Activated CD4-positive, alpha-beta T cell treated with anti-CD3 and anti-CD28 coated beads, Interleukin-2, amount 10 ng/mL, durations not matched to agents 24 days and 14 days (primary cell): ENCODE measurements at regions not wholly inside any gene's neighbourhood (a gene's known extent, or its start where the extent isn't known, plus 50 kb on each side); places are given as distances from the start of the nearest gene placed in this dataset.
"Not testable (repeated sequence)": the region's sequence is repeated elsewhere in the genome, so short reads cannot be mapped to it uniquely, and the experiment has no call there.

Experiments used
- DNase-seq: peaks from one replicate; pipeline ENCODE4 v3.0.0; 2022
- H3K27ac Mint-ChIP-seq: one replicate; pipeline ENCODE4 v1.8.0; 2022; ENCODE audit warnings: mild to moderate bottlenecking, mixed read lengths
- H3K27me3 Mint-ChIP-seq: one replicate; pipeline ENCODE4 v1.8.0; 2022; ENCODE audit warnings: mixed read lengths
- H3K36me3 Mint-ChIP-seq: one replicate; pipeline ENCODE4 v1.8.0; 2022; ENCODE audit warnings: low read depth, mild to moderate bottlenecking, mixed read lengths
- H3K4me1 Mint-ChIP-seq: one replicate; pipeline ENCODE4 v1.8.0; 2021; ENCODE audit warnings: mixed read lengths
- H3K4me3 Mint-ChIP-seq: one replicate; pipeline ENCODE4 v1.8.0; 2022; ENCODE audit warnings: mild to moderate bottlenecking, moderate library complexity, mixed read lengths
- H3K9me3 Mint-ChIP-seq: one replicate; pipeline ENCODE4 v1.8.0; 2021; ENCODE audit warnings: mixed read lengths
- intact Hi-C: fragments of 100-400 bp; cut with micrococcal nuclease; formaldehyde crosslinking; loops from one replicate; pipeline ENCODE4 v1.15.1; 2023

DNA sequence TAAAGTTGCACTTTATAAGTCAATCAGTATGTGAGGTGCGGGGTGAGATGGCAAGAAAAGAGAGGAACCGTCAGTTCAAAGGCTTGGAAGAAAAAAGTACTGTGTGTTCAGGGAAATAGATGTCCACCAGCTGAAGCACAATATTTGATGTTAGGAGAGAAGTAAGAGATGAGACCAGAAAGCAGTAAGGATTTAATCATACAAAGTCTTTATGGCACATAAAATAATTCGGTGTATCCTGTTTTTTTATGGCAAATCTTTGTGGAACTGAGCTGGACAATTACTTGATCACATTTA lies 197.2 kb downstream of the FAXC start:
- H3K9me3 Mint-ChIP-seq: no peaks in the 10 kb centered on the region

DNA sequence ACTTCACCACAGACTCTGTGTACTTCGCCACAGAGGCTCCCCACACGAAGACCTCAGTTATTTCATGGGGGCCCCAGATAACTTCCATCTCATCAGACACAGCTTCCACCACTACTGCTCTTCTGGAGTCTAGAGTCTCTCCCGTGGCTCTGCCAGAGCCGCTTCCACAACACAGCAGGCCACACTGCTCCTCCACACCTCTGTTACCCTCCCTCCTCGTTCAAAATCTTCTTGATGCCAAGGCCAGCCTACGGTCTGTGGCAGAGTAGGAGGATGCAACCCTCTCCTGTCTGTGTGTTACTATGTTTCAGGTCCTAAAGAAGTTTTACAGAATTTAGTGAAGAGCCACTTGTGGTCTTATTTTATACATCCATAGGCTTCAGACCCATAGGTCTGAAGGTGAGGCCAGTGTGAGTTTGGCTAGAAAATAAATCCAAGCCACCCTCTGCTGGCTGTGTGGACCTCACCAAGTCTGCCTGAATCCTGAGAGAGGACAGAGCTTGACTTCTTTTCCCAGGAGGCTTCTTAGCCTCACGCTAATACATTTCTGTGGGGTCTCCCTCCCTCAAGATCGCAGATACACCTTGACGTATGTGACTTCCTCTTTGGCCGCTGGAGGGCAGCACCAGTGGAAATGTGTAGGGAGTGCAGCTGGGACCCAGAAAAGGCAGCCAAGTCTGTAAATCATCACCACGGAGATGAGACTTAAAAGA lies 197.7 kb downstream of the FAXC start:
- Mint-ChIP-seq H3K27me3 (peaks cover 3% of the 10 kb centered on the region), H3K36me3 (no peaks in the 10 kb centered on the region), H3K9me3 (no peaks in the 10 kb centered on the region), H3K4me3 (no peak overlapping the region), H3K27ac (no peak overlapping the region), H3K4me1 (no peaks in the 10 kb centered on the region)
- DNase-seq: peak; percentile 77
- intact Hi-C loops: loop anchor here (1.0 kb wide), 1 partner anchor 91 kb away; no protein-coding TSS in a partner anchor

More for the DNA sequence above, 197.2 kb downstream of the FAXC start:
- intact Hi-C loops: loop anchor here (1.0 kb wide), 1 partner anchor 90 kb away; no protein-coding TSS in a partner anchor
- Mint-ChIP-seq H3K27ac (no peak overlapping the region), H3K36me3 (no peaks in the 10 kb centered on the region), H3K4me3 (no peak overlapping the region), H3K27me3 (peaks cover 3% of the 10 kb centered on the region), H3K4me1 (no peaks in the 10 kb centered on the region)
- DNase-seq: no peak

DNA sequence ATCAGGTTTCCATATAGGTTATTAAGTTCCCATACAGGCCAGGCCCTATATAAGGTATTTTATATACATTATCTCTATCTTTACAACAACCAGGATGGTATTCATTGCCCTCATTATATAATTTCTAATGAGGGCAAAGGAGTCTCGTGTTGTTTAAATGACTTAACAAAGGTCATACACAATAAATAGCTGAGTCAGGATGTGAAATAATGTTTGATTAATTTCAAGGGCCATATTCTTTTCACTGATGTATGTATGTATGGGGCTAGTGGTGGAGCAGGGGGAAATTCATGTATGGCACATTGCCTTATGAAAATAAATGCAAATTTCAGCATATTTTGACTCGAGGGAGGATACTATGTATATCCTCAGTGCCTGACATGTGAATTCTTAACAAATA lies 200.7 kb downstream of the FAXC start:
- no peak for DNase-seq
- H3K9me3 Mint-ChIP-seq: no peaks in the 10 kb centered on the region
- H3K27ac Mint-ChIP-seq: no peak overlapping the region
- intact Hi-C loops: no loop called here
- no peaks in the 10 kb centered on the region for H3K27me3 Mint-ChIP-seq
- H3K36me3 Mint-ChIP-seq: no peaks in the 10 kb centered on the region
- H3K4me3 Mint-ChIP-seq: no peak overlapping the region
- H3K4me1 Mint-ChIP-seq: no peaks in the 10 kb centered on the region

DNA sequence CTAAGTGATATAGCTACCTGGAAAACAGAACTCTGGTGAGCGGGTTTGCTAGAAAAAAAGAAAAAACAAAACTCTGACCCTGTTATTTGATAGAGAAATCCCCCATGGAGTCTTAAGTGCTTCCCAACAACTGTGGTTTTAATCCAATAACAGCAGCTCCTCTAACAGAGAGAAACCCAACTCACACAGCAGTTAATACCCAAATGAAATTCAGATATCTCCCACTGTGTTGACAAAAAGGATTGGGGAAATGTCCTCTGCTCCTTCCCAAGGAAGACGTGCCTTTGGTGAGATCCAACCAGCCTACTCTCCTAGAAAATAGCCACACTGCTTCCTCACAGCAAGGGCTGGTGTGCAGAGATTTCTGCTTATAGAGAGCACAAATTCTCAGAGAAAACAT lies 200.4 kb upstream of the FBXL4 start:
- H3K27me3 Mint-ChIP-seq: no peaks in the 10 kb centered on the region
- H3K4me3 Mint-ChIP-seq: no peak overlapping the region
- intact Hi-C loops: no loop called here
- DNase-seq: no peak
- H3K27ac Mint-ChIP-seq: no peak overlapping the region
- H3K36me3 Mint-ChIP-seq: no peaks in the 10 kb centered on the region
- H3K9me3 Mint-ChIP-seq: no peaks in the 10 kb centered on the region
- H3K4me1 Mint-ChIP-seq: no peaks in the 10 kb centered on the region

DNA sequence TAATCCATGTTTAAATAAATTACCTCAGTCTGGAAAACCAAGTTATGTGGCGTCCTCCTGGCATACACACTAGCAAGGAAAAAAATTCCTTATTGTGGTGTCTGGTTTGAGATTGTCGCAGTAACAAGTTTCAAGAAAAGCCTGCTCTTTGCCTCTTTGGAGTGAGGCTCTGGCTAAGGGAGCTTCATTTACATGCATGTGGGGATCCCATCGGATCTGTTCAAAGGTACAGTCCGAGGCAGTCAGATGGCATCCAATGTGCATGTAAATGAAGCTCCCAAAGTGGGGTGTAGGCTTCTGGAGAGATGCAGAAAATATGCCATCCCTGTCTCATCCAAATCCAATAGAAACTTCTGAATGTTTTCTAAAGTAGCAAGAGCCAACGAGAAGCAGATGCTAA lies 199.5 kb upstream of the FBXL4 start:
- Mint-ChIP-seq H3K27ac (no peak overlapping the region), H3K36me3 (no peaks in the 10 kb centered on the region), H3K4me1 (no peaks in the 10 kb centered on the region), H3K9me3 (no peaks in the 10 kb centered on the region), H3K27me3 (no peaks in the 10 kb centered on the region), H3K4me3 (no peak overlapping the region)
- intact Hi-C loops: no loop called here
- DNase-seq: no peak

DNA sequence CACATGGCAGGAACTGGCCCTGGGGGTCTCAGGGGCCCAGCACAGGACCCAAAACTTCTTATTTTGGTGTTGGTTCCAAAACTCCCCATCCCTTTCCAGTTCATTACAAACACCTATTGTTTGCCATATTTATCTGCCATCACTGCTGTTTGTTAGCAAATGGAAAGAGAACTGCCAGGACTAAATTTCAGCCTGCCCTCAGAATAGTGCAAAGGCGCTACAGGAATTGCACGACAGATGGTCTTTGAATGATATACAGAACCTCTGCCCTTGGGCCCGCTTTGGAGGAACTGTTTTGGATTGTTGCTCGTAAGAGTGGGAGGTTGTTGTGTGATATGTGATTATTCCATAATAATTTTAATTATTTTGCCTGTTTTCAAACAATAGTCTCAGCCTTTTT lies 199.0 kb upstream of the FBXL4 start:
- H3K27ac Mint-ChIP-seq: no peak overlapping the region
- no peaks in the 10 kb centered on the region for H3K36me3 Mint-ChIP-seq
- H3K27me3 Mint-ChIP-seq: no peaks in the 10 kb centered on the region
- intact Hi-C loops: no loop called here
- no peak for DNase-seq
- no peak overlapping the region for H3K4me3 Mint-ChIP-seq
- H3K9me3 Mint-ChIP-seq: no peaks in the 10 kb centered on the region
- no peaks in the 10 kb centered on the region for H3K4me1 Mint-ChIP-seq

DNA sequence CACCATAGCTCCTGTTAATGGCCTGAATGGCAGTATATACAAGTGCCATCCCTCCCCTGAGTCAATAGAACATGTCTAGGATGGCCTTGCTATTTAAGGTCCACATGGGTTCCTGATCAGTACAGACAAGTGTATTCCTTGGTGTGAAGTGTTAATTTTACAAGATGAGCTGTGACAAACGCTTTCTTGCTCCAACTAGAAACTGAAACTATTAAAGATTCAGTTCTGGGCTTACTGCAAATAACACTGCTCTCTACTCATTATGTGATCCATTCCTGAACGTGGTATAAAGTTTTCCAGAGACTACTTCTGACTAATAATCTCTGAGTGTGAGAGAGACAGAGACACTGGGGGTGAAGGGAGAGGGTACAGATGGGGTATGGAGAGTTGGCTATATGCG lies 198.0 kb upstream of the FBXL4 start:
- DNase-seq: no peak
- Mint-ChIP-seq H3K27ac (no peak overlapping the region), H3K36me3 (no peaks in the 10 kb centered on the region), H3K4me3 (no peak overlapping the region), H3K4me1 (no peaks in the 10 kb centered on the region), H3K9me3 (no peaks in the 10 kb centered on the region), H3K27me3 (no peaks in the 10 kb centered on the region)
- intact Hi-C loops: no loop called here

DNA sequence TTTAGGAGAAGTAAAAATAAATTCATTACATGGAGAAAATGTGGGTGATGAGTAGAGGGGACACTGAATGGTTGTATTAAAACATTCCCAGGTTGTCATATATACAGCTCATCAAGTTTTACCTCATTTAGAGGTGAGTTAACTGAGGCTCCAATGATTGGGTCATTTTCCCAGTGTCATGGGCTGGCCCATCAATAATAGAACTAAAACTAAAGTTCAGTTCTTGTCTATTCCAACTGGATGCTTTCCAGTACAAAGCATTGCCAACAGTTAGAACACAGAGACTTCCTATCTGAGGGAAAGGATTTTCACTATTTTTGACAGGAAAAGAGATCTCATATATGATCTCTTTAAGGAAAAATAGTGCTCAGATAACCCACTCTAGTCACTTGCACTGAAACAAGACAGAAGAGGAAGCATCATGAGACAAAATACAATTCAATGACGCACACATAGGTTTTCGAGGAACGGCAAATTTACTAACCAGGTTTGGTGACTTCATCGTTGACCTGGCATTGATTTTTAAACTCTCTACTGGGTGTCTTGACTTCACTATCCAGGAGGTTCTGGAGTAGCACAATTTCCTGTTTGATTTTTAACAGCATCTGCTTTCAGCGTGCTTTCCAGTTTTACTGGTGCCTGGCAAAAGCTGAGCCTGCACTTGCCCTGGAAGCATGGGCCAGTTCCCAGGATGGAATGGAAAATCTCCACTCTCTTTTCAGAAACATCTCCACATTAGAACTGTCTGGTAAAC lies 195.5 kb upstream of the FBXL4 start:
- Mint-ChIP-seq H3K4me3 (no peak overlapping the region), H3K9me3 (no peaks in the 10 kb centered on the region), H3K27ac (no peak overlapping the region), H3K4me1 (no peaks in the 10 kb centered on the region), H3K27me3 (peaks cover 2% of the 10 kb centered on the region), H3K36me3 (no peaks in the 10 kb centered on the region)
- no peak for DNase-seq
- intact Hi-C loops: no loop called here

DNA sequence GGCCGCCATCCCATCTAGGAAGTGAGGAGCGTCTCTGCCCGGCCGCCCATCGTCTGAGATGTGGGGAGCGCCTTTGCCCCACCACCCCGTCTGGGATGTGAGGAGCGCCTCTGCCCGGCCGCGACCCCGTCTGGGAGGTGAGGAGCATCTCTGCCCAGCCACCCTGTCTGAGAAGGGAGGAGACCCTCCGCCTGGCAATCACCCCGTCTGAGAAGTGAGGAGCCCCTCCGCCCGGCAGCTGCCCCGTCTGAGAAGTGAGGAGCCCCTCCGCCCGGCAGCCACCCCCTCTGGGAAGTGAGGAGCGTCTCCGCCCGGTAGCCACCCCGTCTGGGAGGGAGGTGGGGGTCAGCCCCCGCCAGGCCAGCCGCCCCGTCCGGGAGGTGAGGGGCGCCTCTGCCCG lies 194.2 kb upstream of the FBXL4 start:
- DNase-seq, H3K9me3 Mint-ChIP-seq, H3K27ac Mint-ChIP-seq, H3K4me3 Mint-ChIP-seq, intact Hi-C loops, H3K36me3 Mint-ChIP-seq, H3K27me3 Mint-ChIP-seq, H3K4me1 Mint-ChIP-seq: not testable (repeated sequence)

DNA sequence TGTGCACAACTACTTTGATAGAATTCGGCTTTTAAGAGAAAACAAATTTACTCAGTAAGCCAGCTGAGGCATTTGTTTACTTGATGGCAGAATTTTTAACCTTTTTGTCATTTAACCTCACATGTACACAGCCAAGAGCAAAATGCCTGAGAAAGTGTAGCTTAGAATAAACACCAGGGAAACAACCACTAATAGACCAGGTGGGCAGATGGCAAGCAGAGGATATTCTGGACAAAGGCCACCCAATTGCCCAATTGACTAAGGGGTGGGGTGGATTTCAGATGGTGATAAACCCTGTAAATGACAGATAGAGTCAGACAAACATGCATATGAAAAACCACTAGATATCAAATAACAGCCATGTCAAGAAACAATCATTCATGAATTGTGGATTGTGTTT lies 190.7 kb upstream of the FBXL4 start:
- no peaks in the 10 kb centered on the region for H3K4me1 Mint-ChIP-seq
- H3K9me3 Mint-ChIP-seq: no peaks in the 10 kb centered on the region
- H3K4me3 Mint-ChIP-seq: no peak overlapping the region
- intact Hi-C loops: no loop called here
- DNase-seq: no peak
- H3K27me3 Mint-ChIP-seq: peaks cover 7% of the 10 kb centered on the region
- H3K27ac Mint-ChIP-seq: no peak overlapping the region
- no peaks in the 10 kb centered on the region for H3K36me3 Mint-ChIP-seq

DNA sequence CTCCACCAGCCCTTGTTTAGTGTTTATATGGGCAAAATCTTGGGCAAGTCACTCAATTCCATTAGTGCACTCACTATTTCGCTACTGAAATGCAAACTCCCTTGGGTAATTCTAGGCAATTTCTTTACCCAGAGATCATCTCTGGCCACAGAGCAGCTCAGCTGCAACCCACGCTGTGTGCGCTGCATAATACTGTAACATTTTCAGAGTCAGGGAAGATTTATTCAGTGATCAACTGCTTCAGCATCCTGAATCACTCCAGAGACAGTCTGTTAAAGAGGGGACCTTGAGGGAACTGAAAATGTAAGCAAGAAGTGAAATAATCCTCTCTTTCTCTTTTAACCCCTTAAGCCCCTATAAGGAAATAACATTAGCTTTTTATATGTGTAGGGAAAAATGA lies 189.6 kb upstream of the FBXL4 start:
- no peak for DNase-seq
- Mint-ChIP-seq H3K9me3 (no peaks in the 10 kb centered on the region), H3K27me3 (peaks cover 7% of the 10 kb centered on the region), H3K4me1 (no peaks in the 10 kb centered on the region), H3K36me3 (no peaks in the 10 kb centered on the region), H3K27ac (no peak overlapping the region), H3K4me3 (no peak overlapping the region)
- intact Hi-C loops: no loop called here

DNA sequence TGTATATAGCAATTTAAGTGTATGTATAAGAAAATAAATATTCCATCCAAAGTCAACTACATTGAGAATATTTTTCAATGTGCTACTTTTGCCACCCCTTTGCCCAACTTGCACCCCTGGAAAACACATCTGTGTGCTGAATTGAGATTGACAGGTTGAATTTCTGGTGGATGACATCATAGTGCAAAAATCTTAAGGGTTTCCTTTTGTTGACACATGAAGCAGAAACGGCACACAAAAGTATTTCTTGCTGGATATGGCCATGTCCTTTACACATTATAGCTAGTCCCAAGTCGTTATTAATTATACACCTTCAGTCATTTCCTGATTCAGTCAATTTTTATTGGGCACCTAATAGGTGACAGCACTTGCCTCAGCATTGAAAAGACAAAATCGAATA lies 188.7 kb upstream of the FBXL4 start:
- Mint-ChIP-seq H3K27ac (no peak overlapping the region), H3K27me3 (peaks cover 7% of the 10 kb centered on the region), H3K4me3 (no peak overlapping the region), H3K4me1 (no peaks in the 10 kb centered on the region), H3K9me3 (no peaks in the 10 kb centered on the region), H3K36me3 (no peaks in the 10 kb centered on the region)
- intact Hi-C loops: no loop called here
- no peak for DNase-seq

DNA sequence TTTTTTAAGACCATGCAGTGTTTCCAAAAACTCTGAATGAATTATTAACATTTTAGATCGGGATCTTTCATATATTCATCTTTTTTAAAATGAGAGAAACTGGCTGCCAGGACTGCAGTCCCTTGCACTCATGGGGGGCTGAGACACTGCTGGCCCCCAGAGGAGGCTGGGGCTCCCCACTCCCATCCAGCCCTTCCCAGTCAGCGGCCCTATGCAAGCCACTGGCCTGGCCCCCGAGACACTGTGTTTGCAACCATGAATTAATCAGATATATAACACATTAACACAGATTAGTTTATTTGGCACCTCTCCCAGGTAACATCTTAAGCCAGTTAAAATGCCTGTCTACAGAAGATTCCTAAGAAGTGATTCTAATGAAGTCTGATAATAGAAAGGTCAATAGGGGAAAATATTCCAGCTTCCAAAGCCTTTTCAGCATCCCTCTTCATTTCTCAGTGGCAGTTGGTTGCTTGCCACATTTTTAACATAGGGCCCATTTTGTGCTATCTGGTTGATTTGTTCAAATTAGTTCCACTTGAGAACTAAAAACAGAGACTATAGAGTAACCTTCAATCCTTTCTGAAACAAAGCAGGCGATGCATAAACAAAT lies 184.4 kb upstream of the FBXL4 start:
- Mint-ChIP-seq H3K9me3 (no peaks in the 10 kb centered on the region), H3K27me3 (no peaks in the 10 kb centered on the region), H3K4me1 (no peaks in the 10 kb centered on the region), H3K4me3 (no peak overlapping the region), H3K36me3 (no peaks in the 10 kb centered on the region), H3K27ac (no peak overlapping the region)
- no peak for DNase-seq
- intact Hi-C loops: no loop called here

DNA sequence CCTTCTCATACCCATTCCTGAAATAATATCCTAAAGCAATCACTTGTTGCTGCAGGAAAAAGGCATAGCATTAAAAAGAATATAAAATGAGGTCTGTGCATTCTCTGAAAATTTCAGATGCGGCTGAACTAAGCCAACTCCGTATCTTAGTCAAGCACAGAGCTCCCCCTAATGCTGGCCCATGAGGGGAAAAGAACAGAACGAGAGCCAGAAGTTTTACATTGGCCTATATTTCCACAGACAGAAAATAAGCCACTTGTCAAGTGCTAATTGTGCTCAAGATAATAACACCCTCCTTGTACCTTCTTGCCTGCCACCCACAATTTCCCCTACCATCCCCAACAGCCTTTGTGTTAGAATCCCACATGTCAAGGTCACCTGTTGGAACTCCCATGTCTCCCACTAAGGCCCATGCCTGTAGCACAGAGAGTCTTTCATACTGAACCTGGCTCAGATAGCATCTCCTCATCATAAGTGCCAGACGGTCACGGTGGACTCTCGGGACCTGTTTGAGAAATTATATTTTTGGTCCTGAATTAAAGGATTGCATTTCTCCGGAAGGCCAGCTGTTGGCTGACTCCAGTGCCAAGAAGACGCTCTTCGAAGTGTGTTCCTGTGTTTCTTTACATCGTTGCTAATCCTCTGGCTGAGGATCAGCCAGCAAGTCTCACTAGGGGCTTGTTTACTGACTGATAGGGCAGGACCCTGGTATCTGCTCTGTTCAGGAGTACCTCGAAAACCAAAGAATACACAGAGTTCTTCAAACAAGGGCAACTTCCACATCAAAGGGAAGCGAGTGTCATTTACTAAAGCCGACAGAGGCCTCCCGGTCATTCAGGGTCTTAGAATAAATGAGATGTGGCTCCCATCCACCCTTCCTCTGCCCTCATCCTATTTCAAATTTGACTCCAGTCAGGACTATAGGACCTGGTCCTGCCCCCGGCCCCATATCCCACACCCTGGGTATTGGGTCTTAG lies 183.4 kb upstream of the FBXL4 start:
- no peaks in the 10 kb centered on the region for H3K9me3 Mint-ChIP-seq
- H3K36me3 Mint-ChIP-seq: no peaks in the 10 kb centered on the region
- H3K27me3 Mint-ChIP-seq: no peaks in the 10 kb centered on the region
- H3K4me1 Mint-ChIP-seq: no peaks in the 10 kb centered on the region
- no peak overlapping the region for H3K27ac Mint-ChIP-seq
- no peak overlapping the region for H3K4me3 Mint-ChIP-seq
- no peak for DNase-seq
- intact Hi-C loops: no loop called here
